GM12878 (cell line): ENCODE measurements at regions not wholly inside any gene's neighbourhood (a gene's known extent, or its start where the extent isn't known, plus 50 kb on each side); places are given as distances from the start of the nearest gene placed in this dataset.

Experiments
- ATAC-seq: fragments of 200-7000 bp; cut with Tn5 transposase; 3 replicates; pipeline ENCODE4 v1.9.1; 2020; ENCODE audit warnings: mild to moderate bottlenecking, moderate library complexity
- BruUV-seq: library from RNA; stranded (reverse); fragments of 400-500 nt; replicated peaks from 2 replicates; lab custom pipeline; 2021; lab: Mats Ljungman, UMichigan
- CTCF ChIA-PET: fragments of 300-600 bp; sonication (Branson Sonifier 250); formaldehyde crosslinking; extraction: SDS; loops from one replicate; lab custom pipeline; 2021; ENCODE audit warnings: inconsistent platforms; lab: Yijun Ruan, JAX
- POLR2A ChIA-PET: fragments of 350-600 bp; formaldehyde crosslinking; extraction: SDS; loops from one replicate; lab custom pipeline; 2021; ENCODE audit warnings: inconsistent platforms; lab: Charles Lee
- RAD21 ChIA-PET: fragments of 300-600 bp; sonication (Branson Sonifier 250); formaldehyde crosslinking; loops from one replicate; lab custom pipeline; 2023; ENCODE audit warnings: antibody characterized with exemption; ENCODE audit not compliant: unreplicated experiment; lab: Charles Lee
- SMC1A ChIA-PET: fragments of 300-600 bp; sonication (Branson Sonifier 250); formaldehyde crosslinking; loops from one replicate; lab custom pipeline; 2023; ENCODE audit not compliant: unreplicated experiment, uncharacterized antibody; lab: Charles Lee
- DNase-seq: peaks from one replicate; pipeline ENCODE4 v3.0.0-alpha.2; 2011; ENCODE audit warnings: low read depth, low spot score
- FAIRE-seq: peaks from 3 replicates; lab custom pipeline; 2011; peaks lifted over from hg19 to GRCh38; lab: Jason Lieb, UNC
- H2AFZ ChIP-seq: 2 replicates; pipeline ENCODE4 v1.6.0; 2011; ENCODE audit warnings: low read depth, low read length, control low read depth; ENCODE audit not compliant: control insufficient read depth
- H3K27ac ChIP-seq: 2 replicates; pipeline ENCODE4 v1.5.1; 2011; ENCODE audit warnings: control low read depth; ENCODE audit not compliant: control insufficient read depth, insufficient read depth
- H3K27me3 ChIP-seq, 2 experiments: replicated peaks in 1 of 2; 2 replicates each; pipeline versions ENCODE4 v1.6.0 to v1.6.1; 2011; ENCODE audit warnings: low read length in 1 of 2; ENCODE audit not compliant: control insufficient read depth in 2 of 2, insufficient read depth in 2 of 2
- H3K36me3 ChIP-seq, 2 experiments: 2 replicates each; pipeline ENCODE4 v1.5.1; 2011; ENCODE audit warnings: low read length in 1 of 2; ENCODE audit not compliant: control insufficient read depth in 2 of 2, insufficient read depth in 2 of 2
- H3K4me1 ChIP-seq: 2 replicates; pipeline ENCODE4 v1.6.1; 2011; ENCODE audit warnings: mild to moderate bottlenecking, low read length, moderate library complexity, mixed read lengths; ENCODE audit not compliant: control insufficient read depth, insufficient read depth
- H3K4me2 ChIP-seq: 2 replicates; pipeline ENCODE4 v1.6.0; 2011; ENCODE audit warnings: control low read depth; ENCODE audit not compliant: control insufficient read depth, insufficient read depth
- H3K4me3 ChIP-seq: fragments of 200-600 bp; sonication (generic); 2 replicates; pipeline ENCODE4 v1.5.1; 2016
- H3K79me2 ChIP-seq: 2 replicates; pipeline ENCODE4 v1.6.0; 2011; ENCODE audit warnings: low read length; ENCODE audit not compliant: control insufficient read depth, insufficient read depth
- H3K9ac ChIP-seq: 2 replicates; pipeline ENCODE4 v1.8.0; 2011; ENCODE audit warnings: low read length, control low read depth, mixed read lengths; ENCODE audit not compliant: control insufficient read depth, insufficient read depth
- H3K9me3 ChIP-seq: replicated peaks from 3 replicates; pipeline ENCODE4 v1.5.1; 2011; ENCODE audit warnings: mild to moderate bottlenecking, low read length; ENCODE audit not compliant: control insufficient read depth, insufficient read depth
- H4K20me1 ChIP-seq: 2 replicates; pipeline ENCODE4 v1.6.0; 2011; ENCODE audit not compliant: control insufficient read depth, insufficient read depth
- ASH2L ChIP-seq: fragments of 300-600, 200-600 bp; sonication (generic); IDR thresholded peaks from 2 replicates; pipeline ENCODE4 v1.6.1; 2017; ENCODE audit warnings: low read depth, mild to moderate bottlenecking, borderline replicate concordance
- BCL11A ChIP-seq: IDR thresholded peaks from 2 replicates; pipeline ENCODE4 v1.6.1; 2011; ENCODE audit warnings: low read depth, low read length
- IRF4 ChIP-seq: IDR thresholded peaks from 2 replicates; pipeline ENCODE4 v1.6.1; 2011; ENCODE audit warnings: low read depth, low read length
- JUNB ChIP-seq: IDR thresholded peaks from 2 replicates; pipeline ENCODE4 v1.6.1; 2016; ENCODE audit warnings: antibody characterized with exemption, mild to moderate bottlenecking
- KAT2A ChIP-seq: conservative IDR thresholded peaks from 2 replicates; pipeline ENCODE4 v1.6.1; 2011; ENCODE audit warnings: low read depth, low read length; ENCODE audit not compliant: control insufficient read depth
- NFIC ChIP-seq: IDR thresholded peaks from 2 replicates; pipeline ENCODE4 v1.6.1; 2012; ENCODE audit warnings: low read depth, mild to moderate bottlenecking, inconsistent platforms, low read length, moderate library complexity
- NFYA ChIP-seq: IDR thresholded peaks from 2 replicates; pipeline ENCODE4 v1.6.1; 2011; ENCODE audit warnings: low read depth, mild to moderate bottlenecking, low read length, improper control_type of control experiment, borderline replicate concordance
- NFYB ChIP-seq: IDR thresholded peaks from 2 replicates; pipeline ENCODE4 v1.6.1; 2011; ENCODE audit warnings: low read depth, mild to moderate bottlenecking, low read length, improper control_type of control experiment, moderate library complexity; ENCODE audit not compliant: insufficient read depth
- NR2C2 ChIP-seq: IDR thresholded peaks from 2 replicates; pipeline ENCODE4 v1.6.1; 2011; ENCODE audit warnings: borderline replicate concordance, low read depth; ENCODE audit not compliant: control insufficient read depth, insufficient read length
- RB1 ChIP-seq: fragments of 450-650 bp; formaldehyde crosslinking; IDR thresholded peaks from 2 replicates; pipeline ENCODE4 v1.6.1; 2017; ENCODE audit warnings: mild to moderate bottlenecking, borderline replicate concordance
- TCF12 ChIP-seq: IDR thresholded peaks from 2 replicates; pipeline ENCODE4 v1.6.1; 2011; ENCODE audit warnings: low read depth, mild to moderate bottlenecking, low read length
- TCF7 ChIP-seq: IDR thresholded peaks from 2 replicates; pipeline ENCODE4 v1.6.1; 2014; ENCODE audit warnings: antibody characterized with exemption, borderline replicate concordance
- ZNF207 ChIP-seq: fragments of 450-650 bp; IDR thresholded peaks from 2 replicates; pipeline ENCODE4 v1.6.1; 2014; ENCODE audit warnings: antibody characterized with exemption, mild to moderate bottlenecking, borderline replicate concordance
- WGBS: methylation state at CpG from one replicate; pipeline ENCODE4 v1.1.6; 2016; ENCODE audit warnings: low lambda C conversion rate; ENCODE audit not compliant: insufficient replicate concordance, insufficient coverage; ENCODE audit errors: missing lambda C conversion rate; 5-methylcytosine and 5-hydroxymethylcytosine counted together
- in situ Hi-C: fragments of 300-500 bp; cut with MboI; formaldehyde crosslinking; loops from 9 replicates; pipeline ENCODE4 v1.14.3; 2018; ENCODE audit warnings: mixed read lengths
- intact Hi-C: fragments of 100-400 bp; cut with micrococcal nuclease; formaldehyde crosslinking; loops from one replicate; pipeline ENCODE4 v1.14.2; 2022; ENCODE audit not compliant: unreplicated experiment
- TF ChIP-seq, protein P1 (sequence below): fragments of 450-650 bp; IDR thresholded peaks from 2 replicates; pipeline ENCODE4 v1.6.1; 2017; ENCODE audit warnings: mild to moderate bottlenecking, moderate library complexity
- TF ChIP-seq, protein P2 (sequence below): fragments of 450-650 bp; IDR thresholded peaks from 2 replicates; pipeline ENCODE4 v1.6.1; 2016; ENCODE audit warnings: mild to moderate bottlenecking, moderate library complexity, borderline replicate concordance

DNA sequence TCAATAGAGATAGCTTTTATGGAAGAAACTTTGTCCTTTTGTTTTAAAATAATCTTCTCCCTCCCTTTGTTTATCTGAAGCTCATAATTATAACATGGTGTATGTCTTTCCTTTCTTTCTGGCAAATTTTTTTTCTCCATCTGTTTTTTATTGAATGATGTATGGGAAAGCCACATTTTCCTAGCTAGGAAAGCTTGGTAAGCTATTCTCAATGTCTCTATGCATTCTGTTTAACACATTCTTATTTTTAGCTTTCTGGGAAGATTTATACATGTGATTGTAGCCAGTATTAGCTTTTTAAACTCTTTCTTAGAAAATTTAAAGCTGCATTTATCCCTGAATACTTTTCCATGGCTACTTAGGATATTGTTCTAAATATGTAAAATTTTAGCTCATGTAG is 124.9 kb upstream of the CSNK1A1L start (continued):
- TF ChIP-seq NFYA (no peak), NR2C2 (no peak)
- TF ChIP-seq, all 136 proteins: peak for 0

DNA sequence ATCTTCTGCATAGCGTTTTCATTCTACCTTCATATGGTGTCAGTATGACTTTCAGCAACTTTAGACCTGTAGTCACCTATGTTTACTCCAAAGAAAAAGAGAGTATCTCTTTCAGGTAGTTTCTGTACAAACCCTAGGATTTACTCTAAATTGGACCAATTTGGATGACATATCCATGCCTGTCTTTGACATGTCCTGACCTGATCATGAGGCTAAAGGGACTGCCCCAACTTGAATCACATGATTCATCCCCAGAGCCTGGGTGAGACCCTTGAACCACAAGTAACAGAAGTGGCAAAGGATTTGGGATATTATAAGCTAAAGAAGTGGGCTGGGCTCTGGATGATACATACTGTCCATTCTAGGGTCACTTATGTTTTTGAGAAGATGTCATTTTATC is 124.5 kb upstream of the CSNK1A1L start:
- no peak overlapping the region for H3K4me3 ChIP-seq
- ChIA-PET POLR2A (no interaction called here), RAD21 (no interaction called here), SMC1A (no interaction called here), CTCF (no interaction called here)
- DNase-seq (no peak), ATAC-seq (no peak), FAIRE-seq (no peak)
- no peak overlapping the region for H3K4me2 ChIP-seq
- WGBS = 0% methylated on average over 1 of the region's 1 CpG
- no peak for TF ChIP-seq TCF7
- no peak for TF ChIP-seq IRF4
- TF ChIP-seq TCF12 = no peak
- no peak for TF ChIP-seq NFYB
- no peak for TF ChIP-seq KAT2A
- TF ChIP-seq, protein P1, sequence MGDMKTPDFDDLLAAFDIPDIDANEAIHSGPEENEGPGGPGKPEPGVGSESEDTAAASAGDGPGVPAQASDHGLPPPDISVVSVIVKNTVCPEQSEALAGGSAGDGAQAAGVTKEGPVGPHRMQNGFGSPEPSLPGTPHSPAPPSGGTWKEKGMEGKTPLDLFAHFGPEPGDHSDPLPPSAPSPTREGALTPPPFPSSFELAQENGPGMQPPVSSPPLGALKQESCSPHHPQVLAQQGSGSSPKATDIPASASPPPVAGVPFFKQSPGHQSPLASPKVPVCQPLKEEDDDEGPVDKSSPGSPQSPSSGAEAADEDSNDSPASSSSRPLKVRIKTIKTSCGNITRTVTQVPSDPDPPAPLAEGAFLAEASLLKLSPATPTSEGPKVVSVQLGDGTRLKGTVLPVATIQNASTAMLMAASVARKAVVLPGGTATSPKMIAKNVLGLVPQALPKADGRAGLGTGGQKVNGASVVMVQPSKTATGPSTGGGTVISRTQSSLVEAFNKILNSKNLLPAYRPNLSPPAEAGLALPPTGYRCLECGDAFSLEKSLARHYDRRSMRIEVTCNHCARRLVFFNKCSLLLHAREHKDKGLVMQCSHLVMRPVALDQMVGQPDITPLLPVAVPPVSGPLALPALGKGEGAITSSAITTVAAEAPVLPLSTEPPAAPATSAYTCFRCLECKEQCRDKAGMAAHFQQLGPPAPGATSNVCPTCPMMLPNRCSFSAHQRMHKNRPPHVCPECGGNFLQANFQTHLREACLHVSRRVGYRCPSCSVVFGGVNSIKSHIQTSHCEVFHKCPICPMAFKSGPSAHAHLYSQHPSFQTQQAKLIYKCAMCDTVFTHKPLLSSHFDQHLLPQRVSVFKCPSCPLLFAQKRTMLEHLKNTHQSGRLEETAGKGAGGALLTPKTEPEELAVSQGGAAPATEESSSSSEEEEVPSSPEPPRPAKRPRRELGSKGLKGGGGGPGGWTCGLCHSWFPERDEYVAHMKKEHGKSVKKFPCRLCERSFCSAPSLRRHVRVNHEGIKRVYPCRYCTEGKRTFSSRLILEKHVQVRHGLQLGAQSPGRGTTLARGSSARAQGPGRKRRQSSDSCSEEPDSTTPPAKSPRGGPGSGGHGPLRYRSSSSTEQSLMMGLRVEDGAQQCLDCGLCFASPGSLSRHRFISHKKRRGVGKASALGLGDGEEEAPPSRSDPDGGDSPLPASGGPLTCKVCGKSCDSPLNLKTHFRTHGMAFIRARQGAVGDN = no peak
- TF ChIP-seq BCL11A = no peak
- TF ChIP-seq ASH2L = no peak
- no peak for TF ChIP-seq NFIC
- TF ChIP-seq JUNB = no peak
- TF ChIP-seq ZNF207 = no peak
- TF ChIP-seq, protein P2, sequence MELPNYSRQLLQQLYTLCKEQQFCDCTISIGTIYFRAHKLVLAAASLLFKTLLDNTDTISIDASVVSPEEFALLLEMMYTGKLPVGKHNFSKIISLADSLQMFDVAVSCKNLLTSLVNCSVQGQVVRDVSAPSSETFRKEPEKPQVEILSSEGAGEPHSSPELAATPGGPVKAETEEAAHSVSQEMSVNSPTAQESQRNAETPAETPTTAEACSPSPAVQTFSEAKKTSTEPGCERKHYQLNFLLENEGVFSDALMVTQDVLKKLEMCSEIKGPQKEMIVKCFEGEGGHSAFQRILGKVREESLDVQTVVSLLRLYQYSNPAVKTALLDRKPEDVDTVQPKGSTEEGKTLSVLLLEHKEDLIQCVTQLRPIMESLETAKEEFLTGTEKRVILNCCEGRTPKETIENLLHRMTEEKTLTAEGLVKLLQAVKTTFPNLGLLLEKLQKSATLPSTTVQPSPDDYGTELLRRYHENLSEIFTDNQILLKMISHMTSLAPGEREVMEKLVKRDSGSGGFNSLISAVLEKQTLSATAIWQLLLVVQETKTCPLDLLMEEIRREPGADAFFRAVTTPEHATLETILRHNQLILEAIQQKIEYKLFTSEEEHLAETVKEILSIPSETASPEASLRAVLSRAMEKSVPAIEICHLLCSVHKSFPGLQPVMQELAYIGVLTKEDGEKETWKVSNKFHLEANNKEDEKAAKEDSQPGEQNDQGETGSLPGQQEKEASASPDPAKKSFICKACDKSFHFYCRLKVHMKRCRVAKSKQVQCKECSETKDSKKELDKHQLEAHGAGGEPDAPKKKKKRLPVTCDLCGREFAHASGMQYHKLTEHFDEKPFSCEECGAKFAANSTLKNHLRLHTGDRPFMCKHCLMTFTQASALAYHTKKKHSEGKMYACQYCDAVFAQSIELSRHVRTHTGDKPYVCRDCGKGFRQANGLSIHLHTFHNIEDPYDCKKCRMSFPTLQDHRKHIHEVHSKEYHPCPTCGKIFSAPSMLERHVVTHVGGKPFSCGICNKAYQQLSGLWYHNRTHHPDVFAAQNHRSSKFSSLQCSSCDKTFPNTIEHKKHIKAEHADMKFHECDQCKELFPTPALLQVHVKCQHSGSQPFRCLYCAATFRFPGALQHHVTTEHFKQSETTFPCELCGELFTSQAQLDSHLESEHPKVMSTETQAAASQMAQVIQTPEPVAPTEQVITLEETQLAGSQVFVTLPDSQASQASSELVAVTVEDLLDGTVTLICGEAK = no peak
- TF ChIP-seq RB1 = no peak
- no peaks in the 10 kb centered on the region for H4K20me1 ChIP-seq
- H3K4me1 ChIP-seq = no peaks in the 10 kb centered on the region
- no peaks in the 10 kb centered on the region for H3K27me3 ChIP-seq
- H3K9me3 ChIP-seq = no peaks in the 10 kb centered on the region
- no peaks in the 10 kb centered on the region for H3K79me2 ChIP-seq
- H3K27ac ChIP-seq = no peak overlapping the region
- in situ Hi-C loops (no loop called here), intact Hi-C loops (no loop called here)
- no peaks in the 10 kb centered on the region for H3K36me3 ChIP-seq
- no peak overlapping the region for H3K9ac ChIP-seq
- no TSS peak for BruUV-seq
- H2AFZ ChIP-seq = no peak overlapping the region
